ENCODE measurements at regions not wholly inside any gene's neighbourhood (a gene's known extent, or its start where the extent isn't known, plus 50 kb on each side); places are given as distances from the start of the nearest gene placed in this dataset.

- H3K4me3 ChIP-seq (ENCODE audit: low read depth, low read length): no peak overlapping the region
- no peaks in the 10 kb centered on the region for H3K9me3 ChIP-seq (ENCODE audit: control insufficient read depth, insufficient read depth, low read depth, low read length)
- H3K4me1 ChIP-seq (ENCODE audit: control insufficient read depth, insufficient read depth, low read length): no peaks in the 10 kb centered on the region
- no peaks in the 10 kb centered on the region for H3K36me3 ChIP-seq (ENCODE audit: control insufficient read depth in 2 of 2, insufficient read depth in 1 of 2, low read length in 2 of 2)
- TF ChIP-seq ZNF266 (tag by site-specific recombination; IDR thresholded peaks at IDR 0.05; ENCODE audit: low read depth): no peak
- no peak for TF ChIP-seq ZNF366 (tag by site-specific recombination; conservative IDR thresholded peaks at IDR 0.05)
- TF ChIP-seq ZNF585B (tag by site-specific recombination; IDR thresholded peaks at IDR 0.05): no peak
- TF ChIP-seq ZNF488 (tag by site-specific recombination; IDR thresholded peaks at IDR 0.05): no peak
- no peak for TF ChIP-seq MYNN (tag by site-specific recombination; IDR thresholded peaks at IDR 0.05; ENCODE audit: borderline replicate concordance)
- no peak for TF ChIP-seq ZNF596 (tag by site-specific recombination; IDR thresholded peaks at IDR 0.05)
- H3K27ac ChIP-seq (ENCODE audit: extremely low read depth, low read depth, low read length): no peak overlapping the region
- CTCF ChIA-PET: interaction anchor here (0.6 to 1.0 kb wide), 2 partner anchors 22 to 425 kb away, joined by 3 to 4 read pairs; no protein-coding TSS in a partner anchor
- POLR2A ChIA-PET: no interaction called here
Observed at GRCh38 chr19:30118760-30119159, 176.7 kb downstream of the URI1 start.

- no peaks in the 10 kb centered on the region for H3K4me1 ChIP-seq (ENCODE audit: control insufficient read depth, insufficient read depth, low read length)
- ChIA-PET CTCF (interaction anchor here (1.0 to 1.2 kb wide), 2 partner anchors 22 to 530 kb away, joined by 3 to 4 read pairs; no protein-coding TSS in a partner anchor), POLR2A (no interaction called here)
- H3K36me3 ChIP-seq (ENCODE audit: control insufficient read depth in 2 of 2, insufficient read depth in 1 of 2, low read length in 2 of 2): no peaks in the 10 kb centered on the region
- H3K27ac ChIP-seq (ENCODE audit: extremely low read depth, low read depth, low read length): no peak overlapping the region
- no peak for TF ChIP-seq ZNF501 (tag by site-specific recombination; IDR thresholded peaks at IDR 0.05)
- TF ChIP-seq EGR2 (tag by site-specific recombination; IDR thresholded peaks at IDR 0.05; ENCODE audit: low read depth): peak; percentile 93
- peak; percentile 97 for TF ChIP-seq ZFHX2 (tag by site-specific recombination; conservative IDR thresholded peaks at IDR 0.05)
- no peak overlapping the region for H3K4me3 ChIP-seq (ENCODE audit: low read depth, low read length)
- no peaks in the 10 kb centered on the region for H3K9me3 ChIP-seq (ENCODE audit: control insufficient read depth, insufficient read depth, low read depth, low read length)
Observed at GRCh38 chr19:30119180-30119908, 177.3 kb downstream of the URI1 start.

GRCh38 chr19:30120860-30121484, 178.9 kb downstream of the URI1 start:
- TF ChIP-seq ZNF654 (tag by site-specific recombination; IDR thresholded peaks at IDR 0.05; ENCODE audit: low read depth) (no peak), ZNF311 (tag by site-specific recombination; IDR thresholded peaks at IDR 0.05; ENCODE audit: borderline replicate concordance) (0 out of 2 replicates have a peak, but pooled peaks have one; percentile 13), ZFP3 (tag by site-specific recombination; IDR thresholded peaks at IDR 0.05; ENCODE audit: low read depth) (peak; percentile 9; the same call in 1 of the 2 replicates), ZBTB48 (tag by site-specific recombination; IDR thresholded peaks at IDR 0.05) (0 out of 2 replicates have a peak, but pooled peaks have one; percentile 14), ZNF274 (IDR thresholded peaks at IDR 0.05; ENCODE audit: low read length) (no peak), ZNF274 (tag by site-specific recombination; IDR thresholded peaks at IDR 0.05; ENCODE audit: borderline replicate concordance) (no peak), ZNF266 (tag by site-specific recombination; IDR thresholded peaks at IDR 0.05; ENCODE audit: low read depth) (peak; percentile 59), ZNF776 (tag by site-specific recombination; IDR thresholded peaks at IDR 0.05; ENCODE audit: borderline replicate concordance) (peak; percentile 13), KLF1 (tag by site-specific recombination; IDR thresholded peaks at IDR 0.05) (no peak), ZBTB10 (tag by site-specific recombination; IDR thresholded peaks at IDR 0.05) (no peak), ZBTB17 (tag by site-specific recombination; IDR thresholded peaks at IDR 0.05) (peak; percentile 100), ELK4 (IDR thresholded peaks at IDR 0.05; ENCODE audit: borderline replicate concordance, low read depth, low read length) (no peak), ZNF366 (tag by site-specific recombination; conservative IDR thresholded peaks at IDR 0.05) (peak; percentile 99), ZNF571 (tag by site-specific recombination; IDR thresholded peaks at IDR 0.05) (peak; percentile 70; the same call in 1 of the 2 replicates), ZNF521 (tag by site-specific recombination; IDR thresholded peaks at IDR 0.05) (peak; percentile 37; the same call in 1 of the 2 replicates), ZSCAN16 (tag by site-specific recombination; IDR thresholded peaks at IDR 0.05) (no peak), ZFHX2 (tag by site-specific recombination; conservative IDR thresholded peaks at IDR 0.05) (peak; percentile 27; the same call in 1 of the 2 replicates), MEIS1 (CRISPR knock-in tag; IDR thresholded peaks at IDR 0.05; ENCODE audit: borderline replicate concordance) (no peak)
- ChIA-PET CTCF (no interaction called here), POLR2A (no interaction called here)
- H3K4me1 ChIP-seq (ENCODE audit: control insufficient read depth, insufficient read depth, low read length): no peaks in the 10 kb centered on the region
- no peak overlapping the region for H3K27ac ChIP-seq (ENCODE audit: extremely low read depth, low read depth, low read length)
- H3K36me3 ChIP-seq (ENCODE audit: control insufficient read depth in 2 of 2, insufficient read depth in 1 of 2, low read length in 2 of 2): no peaks in the 10 kb centered on the region
- H3K4me3 ChIP-seq (ENCODE audit: low read depth, low read length): no peak overlapping the region
- no peaks in the 10 kb centered on the region for H3K9me3 ChIP-seq (ENCODE audit: control insufficient read depth, insufficient read depth, low read depth, low read length)
